HG02973 (cell line): ENCODE measurements at regions not wholly inside any gene's neighbourhood (a gene's known extent, or its start where the extent isn't known, plus 50 kb on each side); places are given as distances from the start of the nearest gene placed in this dataset.

Experiments
- ATAC-seq: cut with Tn5 transposase; IDR thresholded peaks from one replicate; pipeline ENCODE4 v1.9.1; 2021; ENCODE audit warnings: moderate library complexity; ENCODE audit not compliant: unreplicated experiment

GRCh38 chr6:22394691-22395090 lies 97.9 kb upstream of the PRL start:
- ATAC-seq: no peak

GRCh38 chr6:22399693-22400092 lies 102.9 kb upstream of the PRL start:
- ATAC-seq: no peak

- no peak for ATAC-seq
Observed at GRCh38 chr6:22401206-22401605, 104.4 kb upstream of the PRL start.

- ATAC-seq: no peak
Observed at GRCh38 chr6:22401932-22402331, 105.1 kb upstream of the PRL start.

GRCh38 chr6:22409486-22409885 lies 112.7 kb upstream of the PRL start:
- ATAC-seq: no peak

GRCh38 chr6:22411376-22412105 lies 114.7 kb upstream of the PRL start:
- ATAC-seq: no peak

- no peak for ATAC-seq
Observed at GRCh38 chr6:22412994-22413393, 116.2 kb upstream of the PRL start.

GRCh38 chr6:22413681-22414311 lies 117.0 kb upstream of the PRL start:
- no peak for ATAC-seq

- no peak for ATAC-seq
Observed at GRCh38 chr6:22418714-22419113, 121.9 kb upstream of the PRL start.

GRCh38 chr6:22421198-22421597 lies 124.4 kb upstream of the PRL start:
- no peak for ATAC-seq

- no peak for ATAC-seq
Observed at GRCh38 chr6:22424196-22424595, 127.4 kb upstream of the PRL start.

- no peak for ATAC-seq
Observed at GRCh38 chr6:22432060-22432459, 135.2 kb upstream of the PRL start.

- ATAC-seq: no peak
Observed at GRCh38 chr6:22433745-22434144, 135.6 kb upstream of the HDGFL1 start.

GRCh38 chr6:22435151-22435550 lies 134.2 kb upstream of the HDGFL1 start:
- ATAC-seq: no peak

GRCh38 chr6:22436134-22436533 lies 133.2 kb upstream of the HDGFL1 start:
- no peak for ATAC-seq

GRCh38 chr6:22437665-22438064 lies 131.7 kb upstream of the HDGFL1 start:
- no peak for ATAC-seq

- no peak for ATAC-seq
Observed at GRCh38 chr6:22442826-22443225, 126.5 kb upstream of the HDGFL1 start.

- no peak for ATAC-seq
Observed at GRCh38 chr6:22444330-22444729, 125.0 kb upstream of the HDGFL1 start.

- ATAC-seq: no peak
Observed at GRCh38 chr6:22445946-22446345, 123.4 kb upstream of the HDGFL1 start.

GRCh38 chr6:22447249-22448196 lies 121.8 kb upstream of the HDGFL1 start:
- ATAC-seq: no peak

GRCh38 chr6:22448291-22448711 lies 121.1 kb upstream of the HDGFL1 start:
- no peak for ATAC-seq

- no peak for ATAC-seq
Observed at GRCh38 chr6:22451962-22452361, 117.4 kb upstream of the HDGFL1 start.
